NCI-H2029 treated with DMSO at 0.1 percent for 48 hours (cell line): ENCODE measurements at regions not wholly inside any gene's neighbourhood (a gene's known extent, or its start where the extent isn't known, plus 50 kb on each side); places are given as distances from the start of the nearest gene placed in this dataset.
A peak's percentile ranks its signal among the peaks of the same experiment; 100 is the strongest.
"Not testable (repeated sequence)": the region's sequence is repeated elsewhere in the genome, so short reads cannot be mapped to it uniquely, and the experiment has no call there.

Source experiments
- DNase-seq: peaks from one replicate; lab custom pipeline; 2025; lab: John Stamatoyannopoulos, UW

- no peak for DNase-seq
These were observed 213.4 kb upstream of the XIST start for GRCh38 chrX:74065831-74066390.

DNA sequence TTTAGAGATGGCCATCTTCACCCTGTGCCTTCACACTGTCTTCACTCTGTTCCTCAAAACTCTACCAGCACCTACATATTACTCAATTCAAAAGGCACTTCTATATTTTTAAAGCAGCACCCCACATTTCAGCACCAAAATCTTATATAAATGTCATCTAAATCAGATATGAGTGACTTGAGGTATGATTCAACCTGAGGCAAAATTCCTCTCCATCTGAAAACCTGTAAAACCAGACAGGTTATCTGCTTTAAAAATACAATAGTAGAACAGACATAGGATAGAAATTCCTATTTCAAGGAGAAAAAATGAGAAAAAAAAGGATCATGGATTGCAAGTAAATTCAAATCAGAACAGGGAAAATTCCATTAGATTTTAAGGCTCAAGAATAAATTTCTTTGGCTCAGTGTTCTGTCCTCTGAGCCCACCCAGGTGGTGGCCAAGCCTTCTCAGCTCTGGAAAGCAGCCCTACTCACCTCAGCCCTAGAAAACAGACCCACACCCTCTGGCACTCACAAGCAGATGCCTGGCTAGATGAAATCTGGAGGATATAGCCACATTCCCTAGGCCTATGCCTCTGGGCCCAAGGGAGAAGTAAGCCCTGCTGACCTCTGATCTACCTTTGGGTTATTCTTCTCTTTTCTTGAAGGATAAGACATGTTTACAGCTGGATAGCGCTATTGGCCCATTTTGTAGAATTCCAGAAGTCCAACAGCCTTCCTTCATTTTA is 211.1 kb upstream of the XIST start:
- DNase-seq, result no peak

- DNase-seq, result no peak
These were observed 209.4 kb upstream of the XIST start for GRCh38 chrX:74061879-74062278.

DNA sequence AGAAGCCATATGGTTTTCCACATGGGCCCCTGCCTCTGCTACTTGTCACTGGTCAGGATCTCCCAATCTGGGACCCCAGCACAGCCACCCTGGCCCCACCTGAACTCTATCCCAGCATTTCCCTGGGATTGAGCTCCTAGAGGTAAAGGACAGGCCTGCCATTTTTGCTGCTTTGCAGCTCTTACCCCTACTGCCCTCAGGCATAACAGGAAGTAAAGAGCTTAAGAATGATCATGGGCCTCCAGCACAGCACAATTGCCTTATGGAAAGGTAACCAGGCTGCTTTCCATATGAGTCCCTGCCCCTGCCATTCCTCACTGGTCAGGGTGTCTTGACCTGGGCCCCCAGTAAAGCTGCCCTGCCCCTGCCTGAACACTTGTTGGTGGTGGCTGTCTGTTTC is 196.6 kb upstream of the XIST start:
- no peak for DNase-seq

GRCh38 chrX:74034066-74034465 is 181.6 kb upstream of the XIST start:
- not testable (repeated sequence) for DNase-seq

- not testable (repeated sequence) for DNase-seq
These were observed 179.0 kb upstream of the XIST start for GRCh38 chrX:74031527-74031926.

DNA sequence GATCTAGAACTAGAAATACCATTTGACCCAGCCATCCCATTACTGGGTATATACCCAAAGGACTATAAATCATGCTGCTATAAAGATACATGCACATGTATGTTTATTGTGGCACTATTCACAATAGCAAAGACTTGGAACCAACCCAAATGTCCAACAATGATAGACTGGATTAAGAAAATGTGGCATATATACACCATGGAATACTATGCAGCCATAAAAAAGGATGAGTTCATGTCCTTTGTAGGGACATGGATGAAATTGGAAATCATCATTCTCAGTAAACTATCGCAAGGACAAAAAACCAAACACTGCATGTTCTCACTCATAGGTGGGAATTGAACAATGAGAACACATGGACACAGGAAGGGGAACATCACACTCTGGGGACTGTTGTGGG is 178.3 kb upstream of the XIST start:
- DNase-seq, result not testable (repeated sequence)

GRCh38 chrX:74025145-74025544 is 172.6 kb upstream of the XIST start:
- not testable (repeated sequence) for DNase-seq

- no peak for DNase-seq
These were observed 170.7 kb upstream of the XIST start for GRCh38 chrX:74023203-74023602.

DNA sequence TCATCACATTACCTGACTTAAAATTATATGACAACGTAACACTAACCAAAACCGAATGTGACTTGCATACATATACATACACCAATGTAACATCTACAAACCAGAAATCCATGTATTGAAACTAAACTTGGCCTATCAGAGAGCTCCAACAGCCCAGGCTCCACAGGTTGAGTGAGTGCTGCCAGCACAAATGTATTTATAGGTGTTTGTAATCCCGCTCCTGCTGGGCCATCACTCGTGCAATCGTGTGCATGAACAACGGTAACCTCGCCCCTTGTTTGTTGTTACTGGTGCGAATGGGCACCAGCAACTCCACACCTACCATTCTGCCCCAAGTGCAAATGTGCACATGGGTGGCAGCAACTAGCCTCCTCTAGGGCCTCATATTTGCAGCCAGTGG is 165.7 kb upstream of the XIST start:
- no peak for DNase-seq

DNA sequence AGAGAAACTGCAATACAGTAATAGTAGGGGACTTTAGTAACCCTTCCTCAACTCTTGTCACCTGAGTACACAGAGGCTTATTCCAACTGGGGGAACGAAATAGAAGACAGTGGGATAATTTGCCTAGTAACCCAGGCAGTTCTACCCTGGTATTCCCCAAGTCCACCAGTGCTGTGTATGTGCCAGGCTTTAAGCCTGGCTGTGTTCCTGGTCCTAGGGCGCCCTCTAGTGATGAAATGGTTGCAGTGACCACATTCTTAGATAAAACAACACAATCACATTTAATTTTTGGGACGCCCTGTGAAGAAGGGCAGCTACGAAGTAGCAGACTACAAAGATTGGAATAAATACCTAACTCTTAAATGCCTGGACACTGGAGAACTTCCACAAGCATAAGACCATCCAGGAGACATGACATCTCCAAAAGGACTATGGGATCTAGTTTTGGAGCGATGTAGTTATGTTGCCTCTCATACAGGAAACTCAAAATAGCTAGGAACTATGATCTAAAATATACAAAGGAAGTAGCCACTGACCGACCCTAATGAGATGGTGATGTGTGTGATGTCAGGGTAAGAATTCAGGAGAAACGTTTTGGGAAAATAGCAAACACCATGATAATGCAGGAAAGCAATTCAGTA is 163.0 kb upstream of the XIST start:
- peak; percentile 8 for DNase-seq

- DNase-seq, result no peak
These were observed 156.5 kb upstream of the XIST start for GRCh38 chrX:74009041-74009440.

GRCh38 chrX:73992019-73992418 is 139.5 kb upstream of the XIST start:
- no peak for DNase-seq

GRCh38 chrX:73987166-73987565 is 134.7 kb upstream of the XIST start:
- DNase-seq, result no peak

GRCh38 chrX:73979551-73980131 is 127.1 kb upstream of the XIST start:
- DNase-seq, result no peak

DNA sequence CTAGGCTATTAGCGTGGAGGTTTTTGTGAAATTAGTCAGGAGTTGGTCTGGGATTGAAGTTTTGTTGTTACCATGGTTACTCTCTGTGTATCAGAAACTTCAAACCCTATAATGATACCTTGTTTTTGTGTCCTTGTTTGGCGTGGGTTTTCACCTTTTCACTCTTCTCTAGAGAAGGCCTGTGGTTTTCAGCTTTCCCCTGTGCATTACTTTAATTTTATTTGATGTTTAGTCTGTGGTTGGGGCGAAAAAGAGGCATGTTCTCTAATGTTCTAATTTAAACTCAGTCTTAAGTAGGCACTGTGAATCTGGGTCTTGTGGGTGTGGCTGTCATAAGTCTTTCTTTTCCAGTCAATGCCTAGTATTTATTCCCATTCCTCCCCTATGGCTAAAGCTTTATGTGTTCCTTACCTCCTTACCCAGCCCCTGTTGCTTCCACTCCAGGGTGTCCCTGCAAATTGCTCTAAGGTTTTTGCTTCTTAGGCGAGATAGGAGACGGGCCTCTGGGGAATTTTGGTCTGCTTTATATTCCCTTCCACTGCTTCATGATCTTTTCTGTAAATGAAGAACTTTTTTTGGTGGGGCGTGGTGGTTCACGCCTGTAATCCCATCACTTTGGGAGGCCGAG is 125.1 kb upstream of the XIST start:
- no peak for DNase-seq

DNA sequence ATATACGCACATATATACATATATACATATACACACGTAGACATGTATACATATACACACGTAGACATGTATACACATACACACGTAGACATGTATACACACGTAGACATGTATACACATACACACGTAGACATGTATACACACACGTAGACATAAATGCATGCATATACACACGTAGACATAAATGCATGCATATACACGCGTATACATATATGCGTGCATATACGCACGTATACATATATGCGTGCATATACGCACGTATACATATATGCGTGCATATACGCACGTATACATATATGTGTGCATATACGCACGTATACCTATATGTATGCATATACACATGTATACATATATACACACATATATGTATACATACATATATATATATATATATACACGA is 114.9 kb upstream of the XIST start:
- not testable (repeated sequence) for DNase-seq

GRCh38 chrX:73965833-73966232 is 113.3 kb upstream of the XIST start:
- no peak for DNase-seq

GRCh38 chrX:73964579-73964978 is 112.1 kb upstream of the XIST start:
- DNase-seq, result no peak

GRCh38 chrX:73963682-73964081 is 111.2 kb upstream of the XIST start:
- no peak for DNase-seq

DNA sequence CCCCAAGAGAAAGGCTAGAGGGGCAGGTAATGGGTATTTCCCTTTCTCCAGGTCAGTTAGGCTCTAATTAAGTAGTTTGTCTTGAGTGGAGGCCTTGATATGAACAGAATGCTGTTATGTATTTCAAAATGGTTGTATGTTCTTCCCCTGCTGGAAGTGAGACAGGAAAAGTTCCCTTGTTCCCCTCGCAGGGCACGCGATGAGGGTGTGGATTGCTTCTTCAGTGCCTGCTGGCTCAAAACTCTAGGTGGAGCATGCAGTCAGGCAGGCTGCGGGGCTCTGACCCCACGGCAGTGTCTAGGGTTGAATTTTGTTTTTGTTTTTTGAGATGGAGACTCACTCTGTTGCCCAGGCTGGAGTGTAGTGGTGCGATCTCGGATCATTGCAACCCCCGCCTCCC is 110.4 kb upstream of the XIST start:
- DNase-seq, result no peak

- not testable (repeated sequence) for DNase-seq
These were observed 109.4 kb upstream of the XIST start for GRCh38 chrX:73961867-73962266.

- no peak for DNase-seq
These were observed 92.0 kb upstream of the XIST start for GRCh38 chrX:73944563-73944908.
